ENCODE measurements at regions not wholly inside any gene's neighbourhood (a gene's known extent, or its start where the extent isn't known, plus 50 kb on each side); places are given as distances from the start of the nearest gene placed in this dataset.

GRCh38 chr13:75139291-75139690, 342.7 kb downstream of the TBC1D4 start:
- DNase-seq (no peak), ATAC-seq (no peak)
- intact Hi-C loops (cut with DNase I) = no loop called here

GRCh38 chr13:75137911-75138571, 343.9 kb downstream of the TBC1D4 start:
- no peak for ATAC-seq
- DNase-seq = no peak
- intact Hi-C loops (cut with DNase I) = no loop called here

- intact Hi-C loops (cut with DNase I) = no loop called here
- no peak for DNase-seq
- ATAC-seq = no peak
Measured at GRCh38 chr13:75136151-75136550, 345.8 kb downstream of the TBC1D4 start.

GRCh38 chr13:75135325-75135825, 346.6 kb downstream of the TBC1D4 start:
- no peak for ATAC-seq
- intact Hi-C loops (cut with DNase I) = no loop called here
- no peak for DNase-seq

- ATAC-seq = no peak
- intact Hi-C loops (cut with DNase I) = no loop called here
- DNase-seq = no peak
Measured at GRCh38 chr13:75132701-75133695, 349.0 kb downstream of the TBC1D4 start.

GRCh38 chr13:75129331-75129730, 352.6 kb downstream of the TBC1D4 start:
- no peak for ATAC-seq
- intact Hi-C loops (cut with DNase I) = no loop called here
- no peak for DNase-seq

GRCh38 chr13:75124415-75124814, 357.6 kb downstream of the TBC1D4 start:
- intact Hi-C loops (cut with DNase I) = no loop called here
- ATAC-seq (no peak), DNase-seq (no peak)

- DNase-seq (no peak), ATAC-seq (peak in 1 of 2 donors; percentile 41)
- intact Hi-C loops (cut with DNase I) = no loop called here
Measured at GRCh38 chr13:75123428-75123827, 358.5 kb downstream of the TBC1D4 start.

- DNase-seq (no peak), ATAC-seq (no peak)
- intact Hi-C loops (cut with DNase I) = no loop called here
Measured at GRCh38 chr13:75120085-75120484, 361.9 kb downstream of the TBC1D4 start.

GRCh38 chr13:75115171-75115570, 366.8 kb downstream of the TBC1D4 start:
- intact Hi-C loops (cut with DNase I) = no loop called here
- DNase-seq (no peak), ATAC-seq (no peak)

- ATAC-seq (no peak), DNase-seq (no peak)
- intact Hi-C loops (cut with DNase I) = no loop called here
Measured at GRCh38 chr13:75103976-75104375, 378.0 kb downstream of the TBC1D4 start.

GRCh38 chr13:75102001-75102716, 379.8 kb downstream of the TBC1D4 start:
- no peak for DNase-seq
- intact Hi-C loops (cut with DNase I) = no loop called here
- ATAC-seq = peak in 1 of 2 donors; percentile 41

- intact Hi-C loops (cut with DNase I) = no loop called here
- DNase-seq (no peak), ATAC-seq (no peak)
Measured at GRCh38 chr13:75101348-75101747, 380.6 kb downstream of the TBC1D4 start.

GRCh38 chr13:75092143-75092542, 389.8 kb downstream of the TBC1D4 start:
- intact Hi-C loops (cut with DNase I) = no loop called here
- DNase-seq (no peak), ATAC-seq (peak in 1 of 2 donors; percentile 56)

- ATAC-seq (no peak), DNase-seq (no peak)
- intact Hi-C loops (cut with DNase I) = no loop called here
Measured at GRCh38 chr13:75091718-75092117, 390.3 kb downstream of the TBC1D4 start.

- DNase-seq (no peak), ATAC-seq (no peak)
- intact Hi-C loops (cut with DNase I) = no loop called here
Measured at GRCh38 chr13:75090872-75091615, 390.9 kb downstream of the TBC1D4 start.

- no peak for DNase-seq
Measured at GRCh38 chr13:75088915-75089314, 393.1 kb downstream of the TBC1D4 start.

GRCh38 chr13:75079226-75079625, 402.7 kb downstream of the TBC1D4 start:
- DNase-seq (no peak), ATAC-seq (no peak)
- intact Hi-C loops (cut with DNase I) = no loop called here

More at GRCh38 chr13:75088915-75089314, 393.1 kb downstream of the TBC1D4 start:
- intact Hi-C loops (cut with DNase I) = no loop called here
- no peak for ATAC-seq

- intact Hi-C loops (cut with DNase I) = no loop called here
- DNase-seq (no peak), ATAC-seq (no peak)
Measured at GRCh38 chr13:75076476-75076875, 405.5 kb downstream of the TBC1D4 start.
